Neural cell (in vitro differentiated cells): ENCODE measurements at regions not wholly inside any gene's neighbourhood (a gene's known extent, or its start where the extent isn't known, plus 50 kb on each side); places are given as distances from the start of the nearest gene placed in this dataset.

Experiments used
- H2AFZ ChIP-seq: fragments of 200-600, 300-800 bp; sonication (generic), shearing (Covaris generic); 2 replicates; pipeline ENCODE4 v1.6.0; 2014; ENCODE audit warnings: low read depth, mild to moderate bottlenecking, antibody characterized with exemption, low read length, moderate library complexity
- H3F3A ChIP-seq: fragments of 200-600 bp; shearing (Covaris generic); 2 replicates; pipeline ENCODE4 v1.6.1; 2016; ENCODE audit warnings: mild to moderate bottlenecking, moderate library complexity, mixed read lengths, antibody characterized with exemption, low read length; ENCODE audit not compliant: insufficient read depth, poor library complexity, severe bottlenecking
- H3K27ac ChIP-seq: fragments of 200-600, 300-800 bp; sonication (generic), shearing (Covaris generic); 2 replicates; pipeline ENCODE4 v1.5.1; 2014; ENCODE audit warnings: mild to moderate bottlenecking, low read length, moderate library complexity
- H3K27me3 ChIP-seq: fragments of 300-800, 200-600 bp; sonication (generic), shearing (Covaris generic); 2 replicates; pipeline ENCODE4 v1.6.0; 2014; ENCODE audit warnings: mild to moderate bottlenecking, low read depth, low read length, moderate library complexity; ENCODE audit not compliant: insufficient read depth
- H3K36me3 ChIP-seq: fragments of 300-800, 200-600 bp; sonication (generic), shearing (Covaris generic); 2 replicates; pipeline ENCODE4 v1.5.1; 2014; ENCODE audit warnings: mild to moderate bottlenecking, antibody characterized with exemption, low read length, moderate library complexity; ENCODE audit not compliant: insufficient read depth
- H3K4me2 ChIP-seq: fragments of 300-800, 200-600 bp; sonication (generic), shearing (Covaris generic); 2 replicates; pipeline ENCODE4 v1.6.0; 2014; ENCODE audit warnings: mild to moderate bottlenecking, low read length
- H3K4me3 ChIP-seq: fragments of 300-800, 200-600 bp; sonication (generic), shearing (Covaris generic); 2 replicates; pipeline ENCODE4 v1.5.1; 2014; ENCODE audit warnings: mild to moderate bottlenecking, low read length, moderate library complexity
- H3K79me2 ChIP-seq: fragments of 200-600 bp; shearing (Covaris generic); replicated peaks from 2 replicates; pipeline ENCODE4 v1.6.0; 2014; ENCODE audit warnings: mild to moderate bottlenecking, low read length, moderate library complexity; ENCODE audit not compliant: insufficient read depth
- H3K9ac ChIP-seq: fragments of 300-800, 200-600 bp; sonication (generic), shearing (Covaris generic); 2 replicates; pipeline ENCODE4 v1.6.1; 2016; ENCODE audit warnings: mild to moderate bottlenecking, low read length, mixed read lengths
- H3K9me2 ChIP-seq: fragments of 200-600 bp; shearing (Covaris generic); 2 replicates; pipeline ENCODE4 v1.6.1; 2016; ENCODE audit warnings: mild to moderate bottlenecking, low read length, mixed read lengths; ENCODE audit not compliant: insufficient read depth
- H3K9me3 ChIP-seq: fragments of 200-600, 300-800 bp; sonication (generic), shearing (Covaris generic); 2 replicates; pipeline ENCODE4 v1.6.1; 2016; ENCODE audit warnings: mild to moderate bottlenecking, mixed run types, low read length, moderate library complexity, mixed read lengths
- H4K20me1 ChIP-seq: fragments of 200-600 bp; shearing (Covaris generic); 2 replicates; pipeline ENCODE4 v1.6.1; 2016; ENCODE audit warnings: mild to moderate bottlenecking, mixed run types; ENCODE audit not compliant: insufficient read depth
- CTCF ChIP-seq: fragments of 450-650 bp; IDR thresholded peaks from 2 replicates; pipeline ENCODE4 v1.5.1; 2014; ENCODE audit warnings: antibody characterized with exemption, mild to moderate bottlenecking, moderate library complexity; ENCODE audit not compliant: poor library complexity, severe bottlenecking
- EP300 ChIP-seq: fragments of 450-650 bp; conservative IDR thresholded peaks from 2 replicates; pipeline ENCODE4 v1.6.1; 2014; ENCODE audit warnings: antibody characterized with exemption, mild to moderate bottlenecking, moderate library complexity; ENCODE audit not compliant: poor library complexity, severe bottlenecking
- EZH2 ChIP-seq: fragments of 200-600, 300-800 bp; shearing (Covaris generic), sonication (generic); IDR thresholded peaks from 2 replicates; pipeline ENCODE4 v1.6.1; 2014; ENCODE audit warnings: antibody characterized with exemption, low read length, borderline replicate concordance, mild to moderate bottlenecking; ENCODE audit not compliant: insufficient read depth, poor library complexity, severe bottlenecking
- MXI1 ChIP-seq: fragments of 450-650 bp; conservative IDR thresholded peaks from 2 replicates; pipeline ENCODE4 v1.6.1; 2014; ENCODE audit warnings: antibody characterized with exemption, mild to moderate bottlenecking; ENCODE audit not compliant: poor library complexity, severe bottlenecking
- POLR2AphosphoS5 ChIP-seq: IDR thresholded peaks from 2 replicates; pipeline ENCODE4 v1.6.1; 2012
- RAD21 ChIP-seq: fragments of 450-650 bp; conservative IDR thresholded peaks from 2 replicates; pipeline ENCODE4 v1.6.1; 2014; ENCODE audit warnings: antibody characterized with exemption, mild to moderate bottlenecking, moderate library complexity
- REST ChIP-seq: IDR thresholded peaks from 2 replicates; pipeline ENCODE4 v1.6.1; 2012; ENCODE audit warnings: borderline replicate concordance
- SMC3 ChIP-seq: fragments of 450-650 bp; conservative IDR thresholded peaks from 2 replicates; pipeline ENCODE4 v1.6.1; 2014; ENCODE audit warnings: antibody characterized with exemption, mild to moderate bottlenecking, moderate library complexity; ENCODE audit not compliant: poor library complexity
- TAF1 ChIP-seq: IDR thresholded peaks from 2 replicates; pipeline ENCODE4 v1.6.1; 2012; ENCODE audit warnings: low read depth

- H3K9me2 ChIP-seq, result no peaks in the 10 kb centered on the region
- no peak overlapping the region for H2AFZ ChIP-seq
- H3K9me3 ChIP-seq, result no peaks in the 10 kb centered on the region
- no peaks in the 10 kb centered on the region for H3K36me3 ChIP-seq
- no peak overlapping the region for H3K27ac ChIP-seq
- H3K27me3 ChIP-seq, result no peaks in the 10 kb centered on the region
- no peaks in the 10 kb centered on the region for H4K20me1 ChIP-seq
- H3K9ac ChIP-seq, result no peak overlapping the region
- no peak overlapping the region for H3K4me2 ChIP-seq
- no peak overlapping the region for H3K4me3 ChIP-seq
- H3F3A ChIP-seq, result no peaks in the 10 kb centered on the region
- H3K79me2 ChIP-seq, result no peaks in the 10 kb centered on the region
- TF ChIP-seq EZH2 (no peak), TAF1 (no peak), CTCF (no peak), MXI1 (no peak), RAD21 (no peak), REST (no peak), SMC3 (no peak), EP300 (no peak), POLR2AphosphoS5 (no peak)
These were observed 742.3 kb upstream of the CBLB start for GRCh38 chr3:106611116-106611515.

GRCh38 chr3:106611841-106612240 is 743.0 kb upstream of the CBLB start:
- no peak for TF ChIP-seq MXI1
- no peak for TF ChIP-seq TAF1
- TF ChIP-seq REST, result no peak
- no peak for TF ChIP-seq EP300
- TF ChIP-seq POLR2AphosphoS5, result no peak
- TF ChIP-seq RAD21, result no peak
- TF ChIP-seq SMC3, result no peak
- no peak for TF ChIP-seq EZH2
- TF ChIP-seq CTCF, result no peak
- Histone ChIP-seq H2AFZ (no peak overlapping the region), H3K4me3 (no peak overlapping the region), H3K9me2 (no peaks in the 10 kb centered on the region), H4K20me1 (no peaks in the 10 kb centered on the region), H3K79me2 (no peaks in the 10 kb centered on the region), H3K27me3 (no peaks in the 10 kb centered on the region), H3K27ac (no peak overlapping the region), H3F3A (no peaks in the 10 kb centered on the region), H3K9ac (no peak overlapping the region), H3K9me3 (no peaks in the 10 kb centered on the region), H3K4me2 (no peak overlapping the region), H3K36me3 (no peaks in the 10 kb centered on the region)
